IMR-90 (cell line): ENCODE measurements at regions not wholly inside any gene's neighbourhood (a gene's known extent, or its start where the extent isn't known, plus 50 kb on each side); places are given as distances from the start of the nearest gene placed in this dataset.

Experiments
- ATAC-seq: fragments of 200-7000 bp; cut with Tn5 transposase; 2 replicates; pipeline ENCODE4 v1.9.1; 2020; ENCODE audit warnings: low read depth, mild to moderate bottlenecking, moderate library complexity
- BruUV-seq: library from RNA; stranded (reverse); fragments of 400-500 nt; replicated peaks from 2 replicates; lab custom pipeline; 2021; lab: Mats Ljungman, UMichigan
- CTCF ChIA-PET: fragments of 300-600 bp; formaldehyde crosslinking; extraction: SDS; loops from one replicate; lab custom pipeline; 2021; ENCODE audit warnings: antibody characterized with exemption; lab: Yijun Ruan, JAX
- POLR2A ChIA-PET: fragments of 300-600 bp; sonication (Branson Sonifier 250); formaldehyde crosslinking; loops from one replicate; lab custom pipeline; 2022; ENCODE audit warnings: antibody characterized with exemption; ENCODE audit not compliant: unreplicated experiment; lab: Charles Lee
- DNase-seq: peaks from one replicate; pipeline ENCODE4 v3.0.0; 2013
- H2AFZ ChIP-seq: replicated peaks from 2 replicates; pipeline ENCODE3; 2013; ENCODE audit warnings: low read length, mild to moderate bottlenecking; ENCODE audit not compliant: poor library complexity
- H2AK5ac ChIP-seq: 2 replicates; pipeline ENCODE4 v1.6.1; 2013; ENCODE audit warnings: low read depth, low read length, inconsistent platforms
- H2AK9ac ChIP-seq: replicated peaks from 2 replicates; pipeline ENCODE3; 2013; ENCODE audit warnings: mild to moderate bottlenecking, low read depth, low read length, moderate library complexity; ENCODE audit not compliant: poor library complexity
- H2BK120ac ChIP-seq: 2 replicates; pipeline ENCODE4 v1.6.1; 2013; ENCODE audit warnings: low read depth, low read length, inconsistent platforms
- H2BK15ac ChIP-seq: 3 replicates; pipeline ENCODE4 v1.6.1; 2013; ENCODE audit warnings: low read depth, low read length, inconsistent platforms
- H2BK20ac ChIP-seq: 2 replicates; pipeline ENCODE4 v1.6.1; 2013; ENCODE audit warnings: low read depth, mild to moderate bottlenecking, inconsistent platforms, low read length, moderate library complexity
- H2BK5ac ChIP-seq: 2 replicates; pipeline ENCODE4 v1.6.1; 2013; ENCODE audit warnings: mild to moderate bottlenecking, low read depth, low read length, inconsistent platforms; ENCODE audit not compliant: poor library complexity, severe bottlenecking
- H3K14ac ChIP-seq: replicated peaks from 2 replicates; pipeline ENCODE4 v1.6.1; 2013; ENCODE audit warnings: low read depth, low read length, inconsistent platforms
- H3K18ac ChIP-seq: 2 replicates; pipeline ENCODE4 v1.6.1; 2013; ENCODE audit warnings: low read depth, low read length, control low read depth
- H3K23ac ChIP-seq: 2 replicates; pipeline ENCODE4 v1.6.1; 2013; ENCODE audit warnings: low read depth, low read length, inconsistent platforms
- H3K27ac ChIP-seq: 2 replicates; pipeline ENCODE4 v1.5.1; 2013; ENCODE audit warnings: mild to moderate bottlenecking, control low read depth, low read length; ENCODE audit not compliant: insufficient read depth
- H3K27me3 ChIP-seq: 2 replicates; pipeline ENCODE4 v1.6.1; 2013; ENCODE audit warnings: low read length; ENCODE audit not compliant: control insufficient read depth, insufficient read depth
- H3K36me3 ChIP-seq: 2 replicates; pipeline ENCODE4 v1.6.1; 2013; ENCODE audit warnings: low read length, mixed read lengths; ENCODE audit not compliant: control insufficient read depth, insufficient read depth
- H3K4ac ChIP-seq: 2 replicates; pipeline ENCODE4 v1.6.1; 2013; ENCODE audit warnings: low read depth, low read length, inconsistent platforms
- H3K4me1 ChIP-seq: 2 replicates; pipeline ENCODE4 v1.6.1; 2013; ENCODE audit warnings: low read length, mixed read lengths; ENCODE audit not compliant: control insufficient read depth, insufficient read depth
- H3K4me2 ChIP-seq: 2 replicates; pipeline ENCODE4 v1.6.1; 2013; ENCODE audit warnings: low read depth, mild to moderate bottlenecking, control low read depth, low read length, moderate library complexity
- H3K4me3 ChIP-seq: 2 replicates; pipeline ENCODE4 v1.5.1; 2013; ENCODE audit warnings: low read depth, mild to moderate bottlenecking, control low read depth, low read length, moderate library complexity; ENCODE audit not compliant: insufficient read depth
- H3K56ac ChIP-seq: 2 replicates; pipeline ENCODE4 v1.6.1; 2013; ENCODE audit warnings: low read length, inconsistent platforms; ENCODE audit not compliant: insufficient read depth; ENCODE audit errors: extremely low read depth
- H3K79me1 ChIP-seq, 2 experiments: 2 replicates each; pipeline ENCODE4 v1.6.1; 2013; ENCODE audit warnings: low read length in 2 of 2, inconsistent platforms in 1 of 2, low read depth in 1 of 2
- H3K9ac ChIP-seq: 2 replicates; pipeline ENCODE4 v1.6.1; 2013; ENCODE audit warnings: low read depth, low read length, control low read depth
- H3K9me1 ChIP-seq: 2 replicates; pipeline ENCODE4 v1.6.1; 2013; ENCODE audit warnings: low read length, inconsistent platforms; ENCODE audit not compliant: insufficient read depth
- H3K9me3 ChIP-seq: 2 replicates; pipeline ENCODE4 v1.6.1; 2013; ENCODE audit warnings: low read length; ENCODE audit not compliant: control insufficient read depth, insufficient read depth
- H4K20me1 ChIP-seq: 2 replicates; pipeline ENCODE4 v1.6.1; 2013; ENCODE audit warnings: low read length, inconsistent platforms; ENCODE audit not compliant: insufficient read depth
- H4K5ac ChIP-seq: 2 replicates; pipeline ENCODE4 v1.6.1; 2013; ENCODE audit warnings: mild to moderate bottlenecking, low read depth, low read length, control low read depth
- H4K8ac ChIP-seq, 2 experiments: 2 replicates each; pipeline ENCODE4 v1.6.1; 2013; ENCODE audit warnings: low read depth in 2 of 2, low read length in 2 of 2, control low read depth in 1 of 2, inconsistent platforms in 1 of 2
- H4K91ac ChIP-seq: 2 replicates; pipeline ENCODE4 v1.6.1; 2013; ENCODE audit warnings: low read depth, low read length, inconsistent platforms; ENCODE audit not compliant: insufficient read depth
- BHLHE40 ChIP-seq: fragments of 150-350 bp; IDR thresholded peaks from 2 replicates; pipeline ENCODE4 v1.6.1; 2016; ENCODE audit warnings: mild to moderate bottlenecking, low read depth, low read length
- CEBPB ChIP-seq: IDR thresholded peaks from 2 replicates; pipeline ENCODE4 v1.6.1; 2012; ENCODE audit warnings: low read depth, low read length, improper control_type of control experiment
- FOS ChIP-seq: fragments of 150-350 bp; IDR thresholded peaks from 2 replicates; pipeline ENCODE4 v1.6.1; 2016; ENCODE audit warnings: low read depth, low read length
- MAFK ChIP-seq: IDR thresholded peaks from 2 replicates; pipeline ENCODE4 v1.6.1; 2012; ENCODE audit warnings: low read depth, low read length, improper control_type of control experiment
- MXI1 ChIP-seq: IDR thresholded peaks from 2 replicates; pipeline ENCODE4 v1.6.1; 2012; ENCODE audit warnings: low read depth, mild to moderate bottlenecking, low read length, moderate library complexity, borderline replicate concordance
- NFE2L2 ChIP-seq: fragments of 150-350 bp; IDR thresholded peaks from 2 replicates; pipeline ENCODE4 v1.6.1; 2016; ENCODE audit warnings: low read depth, mild to moderate bottlenecking, low read length
- POLR2A ChIP-seq: IDR thresholded peaks from 2 replicates; pipeline ENCODE4 v1.6.1; 2012; ENCODE audit warnings: mild to moderate bottlenecking, low read depth, low read length
- RAD21 ChIP-seq: IDR thresholded peaks from 2 replicates; pipeline ENCODE4 v1.6.1; 2012; ENCODE audit warnings: low read length, improper control_type of control experiment
- RCOR1 ChIP-seq: IDR thresholded peaks from 2 replicates; pipeline ENCODE4 v1.6.1; 2012; ENCODE audit warnings: mild to moderate bottlenecking, low read length, improper control_type of control experiment; ENCODE audit not compliant: insufficient replicate concordance
- RFX5 ChIP-seq: IDR thresholded peaks from 2 replicates; pipeline ENCODE4 v1.8.0; 2012; ENCODE audit warnings: low read depth, mild to moderate bottlenecking, low read length, moderate library complexity
- SMC3 ChIP-seq: fragments of 150-350 bp; IDR thresholded peaks from 2 replicates; pipeline ENCODE4 v1.6.1; 2016; ENCODE audit warnings: low read depth, mild to moderate bottlenecking, antibody characterized with exemption, low read length, moderate library complexity
- USF2 ChIP-seq: fragments of 150-350 bp; IDR thresholded peaks from 2 replicates; pipeline ENCODE4 v1.6.1; 2017; ENCODE audit warnings: mild to moderate bottlenecking, antibody characterized with exemption, low read length, low read depth
- WGBS, 2 experiments: methylation state at CpG; one replicate each; pipeline versions ENCODE4 v1.1.5 to v1.1.7; 2013; ENCODE audit warnings: missing lambda C conversion rate in 2 of 2; ENCODE audit not compliant: insufficient read length in 1 of 2; ENCODE audit errors: extremely low coverage in 2 of 2; 5-methylcytosine and 5-hydroxymethylcytosine counted together
- dilution Hi-C: fragments of 300-500 bp; cut with HindIII; formaldehyde crosslinking; loops from one replicate; pipeline ENCODE4 v1.14.3; 2018; ENCODE audit warnings: low sequenced_read_pairs; ENCODE audit not compliant: unreplicated experiment
- in situ Hi-C: fragments of 300-500 bp; cut with MboI; formaldehyde crosslinking; loops from 3 replicates; pipeline ENCODE4 v1.14.3; 2019; ENCODE audit warnings: low sequenced_read_pairs, inconsistent platforms, mixed read lengths
- intact Hi-C: fragments of 100-400 bp; cut with micrococcal nuclease; formaldehyde crosslinking; loops from 2 replicates; pipeline ENCODE4 v1.10.0; 2022
- TF ChIP-seq, protein P1 (sequence below): conservative IDR thresholded peaks from 2 replicates; pipeline ENCODE4 v1.5.1; 2012; ENCODE audit warnings: mild to moderate bottlenecking, low read depth, low read length, improper control_type of control experiment
- TF ChIP-seq, protein P2 (sequence below): fragments of 150-350 bp; IDR thresholded peaks from 2 replicates; pipeline ENCODE4 v1.6.1; 2016; ENCODE audit warnings: low read depth, mild to moderate bottlenecking, low read length, moderate library complexity, borderline replicate concordance

DNA sequence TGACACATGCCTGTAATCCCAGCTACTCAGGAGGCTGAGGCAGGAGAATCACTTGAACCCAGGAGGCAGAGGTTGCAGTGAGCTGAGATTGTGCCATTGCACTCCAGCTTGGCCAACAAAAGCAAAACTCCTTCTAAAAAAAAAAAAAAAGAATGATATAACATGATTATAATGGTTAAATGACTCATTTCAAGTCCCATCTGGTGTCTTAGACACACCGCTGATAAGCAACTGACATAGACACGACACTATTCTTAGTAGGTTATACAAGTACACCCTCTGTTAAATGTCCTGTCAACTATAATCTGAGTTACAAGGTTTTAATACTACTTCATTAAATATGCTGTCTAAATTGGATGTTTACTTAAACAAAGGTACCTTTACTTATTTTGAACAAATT, 405.3 kb upstream of the CLINT1 start:
- no TSS peak for BruUV-seq
- H3K79me1 ChIP-seq: no peaks in the 10 kb centered on the region
- H2AFZ ChIP-seq: no peak overlapping the region
- H3K4ac ChIP-seq: no peak overlapping the region
- no peaks in the 10 kb centered on the region for H3K36me3 ChIP-seq
- no CpG with 5 or more reads among the region's 2 CpGs for WGBS, 2 experiments
- no peaks in the 10 kb centered on the region for H3K27me3 ChIP-seq
- H3K23ac ChIP-seq: no peak overlapping the region
- in situ Hi-C loops (no loop called here), dilution Hi-C loops (no loop called here), intact Hi-C loops (no loop called here)
- H4K5ac ChIP-seq: no peak overlapping the region
- TF ChIP-seq NFE2L2: no peak
- TF ChIP-seq USF2: no peak
- TF ChIP-seq BHLHE40: no peak
- no peak for TF ChIP-seq RCOR1
- TF ChIP-seq SMC3: no peak
- TF ChIP-seq, protein P1, sequence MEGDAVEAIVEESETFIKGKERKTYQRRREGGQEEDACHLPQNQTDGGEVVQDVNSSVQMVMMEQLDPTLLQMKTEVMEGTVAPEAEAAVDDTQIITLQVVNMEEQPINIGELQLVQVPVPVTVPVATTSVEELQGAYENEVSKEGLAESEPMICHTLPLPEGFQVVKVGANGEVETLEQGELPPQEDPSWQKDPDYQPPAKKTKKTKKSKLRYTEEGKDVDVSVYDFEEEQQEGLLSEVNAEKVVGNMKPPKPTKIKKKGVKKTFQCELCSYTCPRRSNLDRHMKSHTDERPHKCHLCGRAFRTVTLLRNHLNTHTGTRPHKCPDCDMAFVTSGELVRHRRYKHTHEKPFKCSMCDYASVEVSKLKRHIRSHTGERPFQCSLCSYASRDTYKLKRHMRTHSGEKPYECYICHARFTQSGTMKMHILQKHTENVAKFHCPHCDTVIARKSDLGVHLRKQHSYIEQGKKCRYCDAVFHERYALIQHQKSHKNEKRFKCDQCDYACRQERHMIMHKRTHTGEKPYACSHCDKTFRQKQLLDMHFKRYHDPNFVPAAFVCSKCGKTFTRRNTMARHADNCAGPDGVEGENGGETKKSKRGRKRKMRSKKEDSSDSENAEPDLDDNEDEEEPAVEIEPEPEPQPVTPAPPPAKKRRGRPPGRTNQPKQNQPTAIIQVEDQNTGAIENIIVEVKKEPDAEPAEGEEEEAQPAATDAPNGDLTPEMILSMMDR: no peak
- no peak for TF ChIP-seq POLR2A
- TF ChIP-seq, protein P2, sequence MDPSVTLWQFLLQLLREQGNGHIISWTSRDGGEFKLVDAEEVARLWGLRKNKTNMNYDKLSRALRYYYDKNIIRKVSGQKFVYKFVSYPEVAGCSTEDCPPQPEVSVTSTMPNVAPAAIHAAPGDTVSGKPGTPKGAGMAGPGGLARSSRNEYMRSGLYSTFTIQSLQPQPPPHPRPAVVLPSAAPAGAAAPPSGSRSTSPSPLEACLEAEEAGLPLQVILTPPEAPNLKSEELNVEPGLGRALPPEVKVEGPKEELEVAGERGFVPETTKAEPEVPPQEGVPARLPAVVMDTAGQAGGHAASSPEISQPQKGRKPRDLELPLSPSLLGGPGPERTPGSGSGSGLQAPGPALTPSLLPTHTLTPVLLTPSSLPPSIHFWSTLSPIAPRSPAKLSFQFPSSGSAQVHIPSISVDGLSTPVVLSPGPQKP: no peak
- TF ChIP-seq RAD21: no peak
- TF ChIP-seq MAFK: no peak
- TF ChIP-seq CEBPB: no peak
- no peak for TF ChIP-seq MXI1
- TF ChIP-seq RFX5: no peak
- no peak for TF ChIP-seq FOS
- no peak overlapping the region for H2BK15ac ChIP-seq
- H3K27ac ChIP-seq: no peak overlapping the region
- ATAC-seq: no peak
- H2AK5ac ChIP-seq: no peak overlapping the region
- H4K20me1 ChIP-seq: no peaks in the 10 kb centered on the region
- no peak overlapping the region for H4K8ac ChIP-seq
- H2BK5ac ChIP-seq: no peak overlapping the region
- POLR2A ChIA-PET: no interaction called here
- H2BK20ac ChIP-seq: no peak overlapping the region
- no peak overlapping the region for H2BK120ac ChIP-seq
- H3K18ac ChIP-seq: no peak overlapping the region
- no peaks in the 10 kb centered on the region for H3K9me1 ChIP-seq
- no peaks in the 10 kb centered on the region; the same call in 1 of the 2 replicates for H3K9me3 ChIP-seq
- no peak overlapping the region for H3K4me2 ChIP-seq
- CTCF ChIA-PET: no interaction called here
- H3K14ac ChIP-seq: no peak overlapping the region
- H3K4me1 ChIP-seq: no peaks in the 10 kb centered on the region
- no peak overlapping the region for H4K91ac ChIP-seq
- H2AK9ac ChIP-seq: no peak overlapping the region
- H3K4me3 ChIP-seq: no peak overlapping the region
- no peak overlapping the region for H3K56ac ChIP-seq
- DNase-seq: no peak
- no peak overlapping the region for H3K9ac ChIP-seq
